ENCODE measurements at regions not wholly inside any gene's neighbourhood (a gene's known extent, or its start where the extent isn't known, plus 50 kb on each side); places are given as distances from the start of the nearest gene placed in this dataset.

- peak in 1 of 2 donors; percentile 46 for DNase-seq
Measured at GRCh38 chr13:29901710-29902631, 51.6 kb upstream of the UBL3 start.

Data from inflammatory macrophage (primary cell).